Gastroesophageal sphincter (tissue), 4 donors: ENCODE measurements at regions not wholly inside any gene's neighbourhood (a gene's known extent, or its start where the extent isn't known, plus 50 kb on each side); places are given as distances from the start of the nearest gene placed in this dataset.

Experiments
- ATAC-seq: fragments of 150-250 bp; one replicate; pipeline ENCODE4 v1.9.1; 2016; ENCODE audit warnings: mild to moderate bottlenecking, moderate library complexity
- H3K27ac ChIP-seq, 4 donors: fragments of 200-600 bp; sonication (generic) in 3 of 4; 1 replicate in 3 of 4; 2 replicates in 1 of 4; pipeline ENCODE4 v1.5.1; 2016 to 2019
- H3K27me3 ChIP-seq: fragments of 200-600 bp; sonication (generic); one replicate; pipeline ENCODE4 v1.5.1; 2019
- H3K36me3 ChIP-seq, 2 donors: fragments of 200-600 bp; sonication (generic); one replicate each; pipeline ENCODE4 v1.5.1; 2019; ENCODE audit warnings: control low read depth in 1 of 2
- H3K4me1 ChIP-seq, 3 donors: fragments of 200-600 bp; sonication (generic); 1 replicate in 2 of 3; 2 replicates in 1 of 3; pipeline ENCODE4 v1.5.1; 2016 to 2019; ENCODE audit warnings: control low read depth in 2 of 3
- H3K4me3 ChIP-seq, 2 donors: fragments of 200-600 bp; sonication (generic); one replicate each; pipeline ENCODE4 v1.5.1; 2019; ENCODE audit warnings: mild to moderate bottlenecking in 1 of 2, moderate library complexity in 1 of 2
- H3K9me3 ChIP-seq, 3 donors: fragments of 200-600 bp; sonication (generic); one replicate each; pipeline ENCODE4 v1.5.1; 2017 to 2019; ENCODE audit warnings: control low read depth in 2 of 3
- CTCF ChIP-seq, 4 experiments: fragments of 200-600 bp in 2 of 4; fragments of 450-650 bp in 2 of 4; sonication (generic) in 1 of 4; IDR thresholded peaks; one replicate each; pipeline ENCODE4 v1.5.1; 2017 to 2019; ENCODE audit warnings: antibody characterized with exemption in 4 of 4, mild to moderate bottlenecking in 2 of 4, moderate library complexity in 2 of 4
- EP300 ChIP-seq: sonication (generic); formaldehyde crosslinking; IDR thresholded peaks from one replicate; pipeline ENCODE4 v1.6.1; 2017; ENCODE audit warnings: antibody characterized with exemption, mild to moderate bottlenecking
- POLR2A ChIP-seq, 2 donors: fragments of 450-650 bp; IDR thresholded peaks; one replicate each; pipeline ENCODE4 v1.6.1; 2017; ENCODE audit warnings: antibody characterized with exemption in 2 of 2, mild to moderate bottlenecking in 2 of 2, moderate library complexity in 1 of 2
- POLR2AphosphoS5 ChIP-seq: sonication (generic); formaldehyde crosslinking; IDR thresholded peaks from one replicate; pipeline ENCODE4 v1.6.1; 2017; ENCODE audit warnings: antibody characterized with exemption
- WGBS, 2 donors: methylation state at CpG; one replicate each; pipeline ENCODE4 v1.1.5; 2018; ENCODE audit warnings: low coverage in 1 of 2; 5-methylcytosine and 5-hydroxymethylcytosine counted together

DNA sequence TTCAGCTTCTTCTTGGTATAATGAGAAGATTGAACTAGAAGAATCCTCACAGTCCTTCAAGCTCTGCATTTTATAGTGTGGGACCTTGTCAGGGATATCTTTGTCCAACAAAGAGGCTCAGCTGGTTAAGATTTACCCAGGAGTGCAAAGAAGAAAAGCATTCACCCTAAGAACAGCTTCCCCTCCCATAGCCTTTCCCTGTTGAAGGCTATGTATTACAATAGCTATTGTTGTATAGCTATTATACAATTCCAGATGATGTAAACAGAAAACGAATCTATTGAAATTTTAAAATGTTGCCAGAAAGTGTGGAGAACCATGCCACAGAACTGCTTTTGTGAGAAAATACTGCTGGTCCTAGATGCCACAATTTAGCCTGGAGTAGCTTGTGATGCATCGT lies 85.5 kb upstream of the CNKSR3 start:
- 62 to 69% methylated on average over 2 of the region's 2 CpGs for WGBS, 2 donors
- H3K9me3 ChIP-seq = no peaks in the 10 kb centered on the region
- H3K4me1 ChIP-seq = peaks cover 0 to 31% (median 0%) of the 10 kb centered on the region in 3 donors
- TF ChIP-seq POLR2AphosphoS5 = no peak
- TF ChIP-seq EP300 = no peak
- TF ChIP-seq CTCF (IDR thresholded peaks at IDR 0.05) = no peak
- TF ChIP-seq POLR2A (IDR thresholded peaks at IDR 0.05) = no peak
- H3K27ac ChIP-seq = peak overlapping the region in 1 of 4 donors; percentile 29
- no peaks in the 10 kb centered on the region for H3K27me3 ChIP-seq
- no peaks in the 10 kb centered on the region for H3K36me3 ChIP-seq
- no peak for ATAC-seq
- no peak overlapping the region for H3K4me3 ChIP-seq

DNA sequence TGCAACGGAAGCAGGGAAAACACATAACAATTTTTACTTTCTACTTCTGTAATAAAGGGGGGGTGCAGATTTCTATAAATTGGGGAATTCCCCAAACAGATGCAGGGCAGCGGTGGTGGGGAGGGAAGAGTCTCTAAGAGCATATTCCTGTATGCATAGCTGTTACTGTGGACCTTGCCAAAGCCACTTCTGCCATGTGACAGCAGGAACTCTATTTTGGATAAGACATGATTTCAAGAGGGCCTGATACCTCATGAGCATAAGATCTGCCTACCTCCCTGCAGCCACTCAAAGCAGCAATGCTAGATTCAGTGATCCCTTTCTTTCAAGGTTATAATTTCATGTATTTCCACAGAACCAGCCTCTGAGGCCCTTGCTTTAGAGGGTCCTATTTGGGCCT lies 86.2 kb upstream of the CNKSR3 start:
- H3K9me3 ChIP-seq = no peaks in the 10 kb centered on the region
- 82 to 91% methylated on average over 2 of the region's 2 CpGs for WGBS, 2 donors
- H3K36me3 ChIP-seq = no peaks in the 10 kb centered on the region
- H3K4me3 ChIP-seq = no peak overlapping the region
- no peaks in the 10 kb centered on the region for H3K27me3 ChIP-seq
- ATAC-seq = no peak
- peaks cover 0 to 31% (median 0%) of the 10 kb centered on the region in 3 donors for H3K4me1 ChIP-seq
- no peak for TF ChIP-seq POLR2A (IDR thresholded peaks at IDR 0.05)
- no peak for TF ChIP-seq EP300
- no peak for TF ChIP-seq POLR2AphosphoS5
- TF ChIP-seq CTCF (IDR thresholded peaks at IDR 0.05) = no peak
- peak overlapping the region in 1 of 4 donors; percentile 39 for H3K27ac ChIP-seq

GRCh38 chr6:154598399-154598798 lies 87.9 kb upstream of the CNKSR3 start:
- Histone ChIP-seq H3K36me3 (no peaks in the 10 kb centered on the region), H3K9me3 (no peaks in the 10 kb centered on the region), H3K27me3 (no peaks in the 10 kb centered on the region), H3K4me3 (no peak overlapping the region), H3K27ac (peak overlapping the region in 2 of 4 donors; percentile 4 to 39), H3K4me1 (peaks cover 0 to 25% (median 0%) of the 10 kb centered on the region in 3 donors)
- no peak for ATAC-seq
- TF ChIP-seq POLR2AphosphoS5 = no peak
- no peak for TF ChIP-seq EP300
- TF ChIP-seq POLR2A (IDR thresholded peaks at IDR 0.05) = no peak
- no peak for TF ChIP-seq CTCF (IDR thresholded peaks at IDR 0.05)
- 86 to 97% methylated on average over 4 to 5 of the region's 6 CpGs for WGBS, 2 donors

- Histone ChIP-seq H3K4me1 (peaks cover 0 to 12% (median 0%) of the 10 kb centered on the region in 3 donors), H3K27ac (no peak overlapping the region), H3K4me3 (no peak overlapping the region), H3K9me3 (no peaks in the 10 kb centered on the region), H3K27me3 (no peaks in the 10 kb centered on the region), H3K36me3 (no peaks in the 10 kb centered on the region)
- TF ChIP-seq EP300 (no peak), POLR2AphosphoS5 (no peak), POLR2A (IDR thresholded peaks at IDR 0.05) (no peak), CTCF (IDR thresholded peaks at IDR 0.05) (no peak)
- WGBS, 2 donors = 61 to 83% methylated on average over 5 of the region's 5 CpGs
- no peak for ATAC-seq
Observed at GRCh38 chr6:154602296-154602695, 91.8 kb upstream of the CNKSR3 start.

DNA sequence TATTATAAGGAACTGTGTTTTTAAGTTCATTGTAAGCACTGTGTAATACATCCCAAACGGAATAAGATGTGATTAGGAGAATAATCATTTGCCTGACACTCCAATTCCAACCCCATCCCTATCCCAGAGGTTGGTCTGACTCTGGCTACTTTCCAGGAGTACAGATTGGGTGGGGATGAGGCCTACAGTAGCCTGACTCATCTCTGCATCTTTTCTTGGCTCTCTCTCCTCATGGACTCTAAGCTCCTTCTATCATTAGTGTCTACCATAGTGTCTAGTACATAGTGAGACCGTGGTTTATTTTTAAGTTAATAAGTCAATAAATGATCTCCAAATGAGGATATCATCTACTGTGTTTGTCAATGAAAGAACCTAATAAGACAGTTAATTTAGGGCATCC lies 92.2 kb upstream of the CNKSR3 start:
- ATAC-seq = no peak
- Histone ChIP-seq H3K9me3 (no peaks in the 10 kb centered on the region), H3K27ac (no peak overlapping the region), H3K27me3 (no peaks in the 10 kb centered on the region), H3K4me1 (peaks cover 0 to 7% (median 0%) of the 10 kb centered on the region in 3 donors), H3K36me3 (no peaks in the 10 kb centered on the region), H3K4me3 (no peak overlapping the region)
- TF ChIP-seq EP300 (no peak), CTCF (IDR thresholded peaks at IDR 0.05) (no peak), POLR2A (IDR thresholded peaks at IDR 0.05) (no peak), POLR2AphosphoS5 (no peak)
- 62 to 80% methylated on average over 1 to 2 of the region's 2 CpGs for WGBS, 2 donors
